Mucosa of stomach (tissue), 1 donor: ENCODE measurements at regions not wholly inside any gene's neighbourhood (a gene's known extent, or its start where the extent isn't known, plus 50 kb on each side); places are given as distances from the start of the nearest gene placed in this dataset.

Source experiments
- H3K27me3 ChIP-seq: one replicate; pipeline ENCODE4 v1.7.0; 2013; ENCODE audit warnings: mild to moderate bottlenecking, low read length; ENCODE audit not compliant: control insufficient read depth, insufficient read depth
- H3K36me3 ChIP-seq: one replicate; pipeline ENCODE4 v1.7.0; 2013; ENCODE audit warnings: low read length; ENCODE audit not compliant: control insufficient read depth, insufficient read depth
- H3K4me1 ChIP-seq: one replicate; pipeline ENCODE4 v1.7.0; 2013; ENCODE audit warnings: mild to moderate bottlenecking, low read length; ENCODE audit not compliant: control insufficient read depth, insufficient read depth
- H3K4me3 ChIP-seq: one replicate; pipeline ENCODE4 v1.7.0; 2013; ENCODE audit warnings: low read length
- H3K9ac ChIP-seq: one replicate; pipeline ENCODE4 v1.7.0; 2013; ENCODE audit warnings: mild to moderate bottlenecking, low read length, moderate library complexity
- H3K9me3 ChIP-seq: one replicate; pipeline ENCODE4 v1.7.0; 2013; ENCODE audit warnings: mild to moderate bottlenecking, low read length, moderate library complexity; ENCODE audit not compliant: control insufficient read depth
- donor health status: Pancreatic carcinoma.

GRCh38 chr3:74057169-74057568 is 432.4 kb upstream of the PDZRN3 start:
- H3K4me1 ChIP-seq, result peaks cover 2% of the 10 kb centered on the region
- H3K9me3 ChIP-seq, result no peaks in the 10 kb centered on the region
- no peaks in the 10 kb centered on the region for H3K27me3 ChIP-seq
- no peaks in the 10 kb centered on the region for H3K36me3 ChIP-seq
- no peak overlapping the region for H3K4me3 ChIP-seq
- no peak overlapping the region for H3K9ac ChIP-seq

- H3K4me3 ChIP-seq, result no peak overlapping the region
- peaks cover 5% of the 10 kb centered on the region for H3K4me1 ChIP-seq
- H3K36me3 ChIP-seq, result no peaks in the 10 kb centered on the region
- no peak overlapping the region for H3K9ac ChIP-seq
- no peaks in the 10 kb centered on the region for H3K27me3 ChIP-seq
- no peaks in the 10 kb centered on the region for H3K9me3 ChIP-seq
Observed at GRCh38 chr3:74055061-74055460, 430.3 kb upstream of the PDZRN3 start.

GRCh38 chr3:74054566-74054965 is 429.8 kb upstream of the PDZRN3 start:
- H3K4me1 ChIP-seq, result peaks cover 5% of the 10 kb centered on the region
- H3K27me3 ChIP-seq, result no peaks in the 10 kb centered on the region
- no peaks in the 10 kb centered on the region for H3K36me3 ChIP-seq
- H3K4me3 ChIP-seq, result no peak overlapping the region
- no peaks in the 10 kb centered on the region for H3K9me3 ChIP-seq
- no peak overlapping the region for H3K9ac ChIP-seq

GRCh38 chr3:74053970-74054516 is 429.3 kb upstream of the PDZRN3 start:
- H3K9me3 ChIP-seq, result no peaks in the 10 kb centered on the region
- H3K9ac ChIP-seq, result no peak overlapping the region
- peaks cover 5% of the 10 kb centered on the region for H3K4me1 ChIP-seq
- no peaks in the 10 kb centered on the region for H3K36me3 ChIP-seq
- no peak overlapping the region for H3K4me3 ChIP-seq
- H3K27me3 ChIP-seq, result no peaks in the 10 kb centered on the region

- Histone ChIP-seq H3K36me3 (no peaks in the 10 kb centered on the region), H3K9ac (no peak overlapping the region), H3K27me3 (no peaks in the 10 kb centered on the region), H3K9me3 (no peaks in the 10 kb centered on the region), H3K4me1 (peaks cover 5% of the 10 kb centered on the region), H3K4me3 (no peak overlapping the region)
Observed at GRCh38 chr3:74049444-74049843, 424.7 kb upstream of the PDZRN3 start.

- no peak overlapping the region for H3K9ac ChIP-seq
- no peaks in the 10 kb centered on the region for H3K9me3 ChIP-seq
- H3K4me1 ChIP-seq, result peaks cover 5% of the 10 kb centered on the region
- no peak overlapping the region for H3K4me3 ChIP-seq
- H3K36me3 ChIP-seq, result no peaks in the 10 kb centered on the region
- H3K27me3 ChIP-seq, result no peaks in the 10 kb centered on the region
Observed at GRCh38 chr3:74048699-74049098, 424.0 kb upstream of the PDZRN3 start.

- Histone ChIP-seq H3K4me1 (no peaks in the 10 kb centered on the region), H3K27me3 (no peaks in the 10 kb centered on the region), H3K36me3 (no peaks in the 10 kb centered on the region), H3K9me3 (no peaks in the 10 kb centered on the region), H3K4me3 (no peak overlapping the region), H3K9ac (no peak overlapping the region)
Observed at GRCh38 chr3:74045000-74045399, 420.3 kb upstream of the PDZRN3 start.

GRCh38 chr3:74041068-74041675 is 416.4 kb upstream of the PDZRN3 start:
- no peak overlapping the region for H3K4me3 ChIP-seq
- no peaks in the 10 kb centered on the region for H3K36me3 ChIP-seq

GRCh38 chr3:74039105-74039504 is 414.4 kb upstream of the PDZRN3 start:
- no peaks in the 10 kb centered on the region for H3K27me3 ChIP-seq
- no peak overlapping the region for H3K9ac ChIP-seq
- no peak overlapping the region for H3K4me3 ChIP-seq
- H3K36me3 ChIP-seq, result no peaks in the 10 kb centered on the region
- H3K4me1 ChIP-seq, result no peaks in the 10 kb centered on the region
- H3K9me3 ChIP-seq, result no peaks in the 10 kb centered on the region

More at GRCh38 chr3:74041068-74041675, 416.4 kb upstream of the PDZRN3 start:
- Histone ChIP-seq H3K9me3 (no peaks in the 10 kb centered on the region), H3K27me3 (no peaks in the 10 kb centered on the region), H3K4me1 (no peaks in the 10 kb centered on the region), H3K9ac (no peak overlapping the region)

GRCh38 chr3:74036568-74036967 is 411.8 kb upstream of the PDZRN3 start:
- no peak overlapping the region for H3K4me3 ChIP-seq
- no peaks in the 10 kb centered on the region for H3K9me3 ChIP-seq
- no peaks in the 10 kb centered on the region for H3K4me1 ChIP-seq
- no peak overlapping the region for H3K9ac ChIP-seq
- no peaks in the 10 kb centered on the region for H3K27me3 ChIP-seq
- no peaks in the 10 kb centered on the region for H3K36me3 ChIP-seq

GRCh38 chr3:74036102-74036501 is 411.4 kb upstream of the PDZRN3 start:
- no peaks in the 10 kb centered on the region for H3K27me3 ChIP-seq
- H3K9me3 ChIP-seq, result no peaks in the 10 kb centered on the region
- H3K4me3 ChIP-seq, result no peak overlapping the region
- no peaks in the 10 kb centered on the region for H3K4me1 ChIP-seq
- no peaks in the 10 kb centered on the region for H3K36me3 ChIP-seq
- H3K9ac ChIP-seq, result no peak overlapping the region

- Histone ChIP-seq H3K9ac (no peak overlapping the region), H3K4me1 (no peaks in the 10 kb centered on the region), H3K4me3 (no peak overlapping the region), H3K36me3 (no peaks in the 10 kb centered on the region), H3K9me3 (no peaks in the 10 kb centered on the region), H3K27me3 (no peaks in the 10 kb centered on the region)
Observed at GRCh38 chr3:74033806-74034205, 409.1 kb upstream of the PDZRN3 start.

GRCh38 chr3:74033381-74033780 is 408.6 kb upstream of the PDZRN3 start:
- H3K4me1 ChIP-seq, result no peaks in the 10 kb centered on the region
- no peak overlapping the region for H3K9ac ChIP-seq
- no peaks in the 10 kb centered on the region for H3K36me3 ChIP-seq
- no peak overlapping the region for H3K4me3 ChIP-seq
- no peaks in the 10 kb centered on the region for H3K27me3 ChIP-seq
- H3K9me3 ChIP-seq, result no peaks in the 10 kb centered on the region
